HCT116 (cell line): ENCODE measurements at regions not wholly inside any gene's neighbourhood (a gene's known extent, or its start where the extent isn't known, plus 50 kb on each side); places are given as distances from the start of the nearest gene placed in this dataset.

Experiments used
- ATAC-seq: fragments of 200-7000 bp; cut with Tn5 transposase; 2 replicates; pipeline ENCODE4 v1.9.1; 2020; ENCODE audit warnings: mild to moderate bottlenecking, moderate library complexity
- BruUV-seq: library from RNA; stranded (reverse); fragments of 400-500 nt; replicated peaks from 2 replicates; lab custom pipeline; 2021; lab: Mats Ljungman, UMichigan
- CTCF ChIA-PET: fragments of 300-600 bp; sonication (Branson Sonifier 250); formaldehyde crosslinking; loops from one replicate; lab custom pipeline; 2021; ENCODE audit warnings: antibody characterized with exemption; lab: Charles Lee
- POLR2A ChIA-PET: fragments of 300-600, 350-600 bp; sonication (Branson Sonifier 250); formaldehyde crosslinking; loops from one replicate; lab custom pipeline; 2021; ENCODE audit warnings: antibody characterized with exemption; lab: Charles Lee
- RAD21 ChIA-PET, 2 experiments: fragments of 300-600 bp; sonication (Branson Sonifier 250); formaldehyde crosslinking; loops; one replicate each; lab custom pipeline; 2023; ENCODE audit warnings: low total read pairs in 2 of 2; ENCODE audit not compliant: uncharacterized antibody in 2 of 2, unreplicated experiment in 2 of 2, low non-redundant PET in 1 of 2; lab: Charles Lee
- DNase-seq: peaks from one replicate; pipeline ENCODE4 v3.0.0-alpha.2; 2010; ENCODE audit warnings: low read depth, low spot score
- H2AFZ ChIP-seq: fragments of 200-600 bp; shearing (Covaris generic), sonication (generic); 2 replicates; pipeline ENCODE4 v1.6.1; 2017; ENCODE audit warnings: low read depth, mixed run types, mixed read lengths, antibody characterized with exemption, low read length; ENCODE audit not compliant: poor library complexity, severe bottlenecking
- H3K27ac ChIP-seq: 2 replicates; pipeline ENCODE4 v1.5.1; 2012; ENCODE audit warnings: low read depth, low read length
- H3K27me3 ChIP-seq: fragments of 200-600 bp; sonication (generic); 2 replicates; pipeline ENCODE4 v1.6.1; 2016; ENCODE audit warnings: mixed run types, low read length, mixed read lengths; ENCODE audit not compliant: insufficient read depth
- H3K36me3 ChIP-seq, 2 experiments: fragments of 200-500 bp in 1 of 2; fragments of 200-600 bp in 1 of 2; sonication (Bioruptor generic) in 1 of 2; sonication (generic) in 1 of 2; 2 replicates each; pipeline versions ENCODE4 v1.5.1 to v1.6.1; 2014 to 2016; ENCODE audit warnings: low read length in 2 of 2, inconsistent platforms in 1 of 2, mixed read lengths in 1 of 2, mixed run types in 1 of 2; ENCODE audit not compliant: insufficient read depth in 2 of 2, control insufficient read depth in 1 of 2
- H3K4me1 ChIP-seq, 2 experiments: fragments of 200-600 bp in 1 of 2; sonication (generic) in 1 of 2; 2 replicates each; pipeline versions ENCODE4 v1.5.1 to v1.6.1; 2012 to 2017; ENCODE audit warnings: low read length in 2 of 2, inconsistent platforms in 1 of 2, mild to moderate bottlenecking in 1 of 2, mixed read lengths in 1 of 2, mixed run types in 1 of 2, moderate library complexity in 1 of 2; ENCODE audit not compliant: insufficient read depth in 2 of 2, control insufficient read depth in 1 of 2
- H3K4me2 ChIP-seq: fragments of 200-600 bp; sonication (generic); 2 replicates; pipeline ENCODE4 v1.6.1; 2017; ENCODE audit warnings: mixed run types, low read length, mixed read lengths
- H3K4me3 ChIP-seq, 2 experiments: fragments of 200-600 bp in 1 of 2; sonication (generic) in 1 of 2; replicated peaks in 1 of 2; 2 replicates each; pipeline ENCODE4 v1.5.1; 2011 to 2016; ENCODE audit warnings: low read length in 2 of 2, control low read depth in 1 of 2, low read depth in 1 of 2, mild to moderate bottlenecking in 1 of 2, mixed read lengths in 1 of 2, mixed run types in 1 of 2
- H3K79me2 ChIP-seq: fragments of 200-600 bp; sonication (generic); 2 replicates; pipeline ENCODE4 v1.6.1; 2017; ENCODE audit warnings: mild to moderate bottlenecking, mixed run types, low read length, moderate library complexity, mixed read lengths; ENCODE audit not compliant: insufficient read depth
- H3K9ac ChIP-seq: fragments of 200-600 bp; sonication (generic); 2 replicates; pipeline ENCODE4 v1.6.1; 2016; ENCODE audit warnings: low read length, mixed read lengths
- H3K9me2 ChIP-seq: fragments of 200-600 bp; sonication (generic), shearing (Covaris generic); 2 replicates; pipeline ENCODE4 v1.6.1; 2017; ENCODE audit warnings: mixed run types, mild to moderate bottlenecking, moderate library complexity; ENCODE audit not compliant: insufficient read depth
- H3K9me3 ChIP-seq, 2 experiments: fragments of 200-500 bp in 1 of 2; fragments of 200-600 bp in 1 of 2; sonication (Bioruptor generic) in 1 of 2; sonication (generic) in 1 of 2; 2 replicates each; pipeline ENCODE4 v1.6.1; 2014 to 2017; ENCODE audit warnings: low read length in 2 of 2, mixed read lengths in 2 of 2, inconsistent platforms in 1 of 2, low read depth in 1 of 2, mild to moderate bottlenecking in 1 of 2, mixed run types in 1 of 2, moderate library complexity in 1 of 2; ENCODE audit not compliant: control insufficient read depth in 1 of 2, insufficient read depth in 1 of 2
- H4K20me1 ChIP-seq: fragments of 200-600 bp; sonication (generic), shearing (Covaris generic); 2 replicates; pipeline ENCODE4 v1.6.1; 2017; ENCODE audit warnings: mixed run types, mild to moderate bottlenecking, moderate library complexity; ENCODE audit not compliant: insufficient read depth
- CBX3 ChIP-seq: IDR thresholded peaks from 2 replicates; pipeline ENCODE4 v1.6.1; 2012; ENCODE audit warnings: low read depth
- CEBPB ChIP-seq: IDR thresholded peaks from 2 replicates; pipeline ENCODE4 v1.6.1; 2012; ENCODE audit warnings: low read depth
- EGR1 ChIP-seq: IDR thresholded peaks from 2 replicates; pipeline ENCODE4 v1.6.1; 2012; ENCODE audit warnings: low read depth
- ELF1 ChIP-seq: IDR thresholded peaks from 2 replicates; pipeline ENCODE4 v1.6.1; 2012; ENCODE audit warnings: low read depth, borderline replicate concordance
- EZH2phosphoT487 ChIP-seq: fragments of 200-600 bp; IDR thresholded peaks from 2 replicates; pipeline ENCODE4 v1.6.1; 2018; ENCODE audit warnings: antibody characterized with exemption, borderline replicate concordance
- JUND ChIP-seq: IDR thresholded peaks from 2 replicates; pipeline ENCODE4 v1.6.1; 2012
- POLR2A ChIP-seq: IDR thresholded peaks from 2 replicates; pipeline ENCODE4 v1.7.0; 2011; ENCODE audit warnings: borderline replicate concordance; ENCODE audit not compliant: insufficient read depth, insufficient read length; ENCODE audit errors: extremely low read depth
- POLR2AphosphoS5 ChIP-seq: IDR thresholded peaks from 2 replicates; pipeline ENCODE4 v1.6.1; 2011; ENCODE audit warnings: mild to moderate bottlenecking, low read depth, low read length, moderate library complexity
- RAD21 ChIP-seq: IDR thresholded peaks from 2 replicates; pipeline ENCODE4 v1.6.1; 2012; ENCODE audit warnings: low read depth, mild to moderate bottlenecking
- SP1 ChIP-seq: IDR thresholded peaks from 2 replicates; pipeline ENCODE4 v1.6.1; 2012; ENCODE audit warnings: low read depth
- TCF7L2 ChIP-seq: IDR thresholded peaks from 2 replicates; pipeline ENCODE4 v1.7.0; 2011; ENCODE audit warnings: borderline replicate concordance, inconsistent platforms; ENCODE audit not compliant: insufficient read depth, insufficient read length; ENCODE audit errors: extremely low read depth
- YY1 ChIP-seq: IDR thresholded peaks from 2 replicates; pipeline ENCODE4 v1.6.1; 2011; ENCODE audit warnings: low read length, low read depth, moderate library complexity, mild to moderate bottlenecking; ENCODE audit not compliant: insufficient replicate concordance; ENCODE audit errors: extremely low read depth
- ZFX ChIP-seq: fragments of 450-650 bp; IDR thresholded peaks from 2 replicates; pipeline ENCODE4 v1.6.1; 2017
- ZNF274 ChIP-seq: fragments of 200-500 bp; sonication (Bioruptor generic); IDR thresholded peaks from 2 replicates; pipeline ENCODE4 v1.6.1; 2014; ENCODE audit warnings: mild to moderate bottlenecking, low read depth, low read length, inconsistent platforms
- intact Hi-C: fragments of 100-400 bp; cut with micrococcal nuclease; formaldehyde crosslinking; loops from 2 replicates; pipeline ENCODE4 v1.10.0; 2022
- TF ChIP-seq, protein P1 (sequence below): IDR thresholded peaks from 2 replicates; pipeline ENCODE4 v1.6.1; 2012
- TF ChIP-seq, protein P2 (sequence below): IDR thresholded peaks from 2 replicates; pipeline ENCODE4 v1.6.1; 2012
- TF ChIP-seq, protein P3 (sequence below): IDR thresholded peaks from 2 replicates; pipeline ENCODE4 v1.6.1; 2012; ENCODE audit warnings: low read depth
- TF ChIP-seq, protein P4 (sequence below): IDR thresholded peaks from 2 replicates; pipeline ENCODE4 v1.6.1; 2011; ENCODE audit warnings: mild to moderate bottlenecking, low read length, moderate library complexity; ENCODE audit not compliant: insufficient replicate concordance; ENCODE audit errors: extremely low read depth

DNA sequence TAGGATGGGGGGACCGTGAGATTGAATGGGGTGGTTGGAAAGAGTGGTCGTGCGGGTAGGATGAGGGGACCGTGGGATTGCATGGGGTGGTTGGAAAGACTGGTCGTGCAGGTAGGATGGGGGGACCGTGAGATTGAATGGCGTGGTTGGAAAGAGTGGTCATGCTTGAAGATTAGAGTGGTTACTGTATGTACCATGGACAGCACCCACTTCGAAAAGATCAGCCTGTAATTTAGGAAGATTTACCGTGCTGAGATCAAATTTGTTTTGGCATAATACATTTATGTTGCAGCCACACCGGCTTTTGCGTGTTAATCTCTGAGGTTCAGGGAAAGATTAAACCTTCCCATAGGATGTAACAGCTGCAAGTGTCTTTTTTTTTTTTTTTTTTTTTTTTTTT is 495.2 kb upstream of the ADARB2 start:
- POLR2A ChIA-PET, result no interaction called here
- ATAC-seq, result no peak
- no TSS peak for BruUV-seq

More for the DNA sequence above, 495.2 kb upstream of the ADARB2 start:
- Histone ChIP-seq H4K20me1 (no peaks in the 10 kb centered on the region), H3K27me3 (no peaks in the 10 kb centered on the region), H3K4me3 (no peak overlapping the region), H3K9me3 (peaks cover 5% of the 10 kb centered on the region in 2 experiments; a peak in 2 of 4 replicates), H3K4me1 (no peaks in the 10 kb centered on the region), H3K79me2 (no peaks in the 10 kb centered on the region), H2AFZ (no peak overlapping the region), H3K9ac (no peak overlapping the region), H3K4me2 (no peak overlapping the region), H3K36me3 (no peaks in the 10 kb centered on the region), H3K9me2 (no peaks in the 10 kb centered on the region), H3K27ac (no peak overlapping the region)
- RAD21 ChIA-PET, result no interaction called here
- no peak for TF ChIP-seq EZH2phosphoT487
- no peak for TF ChIP-seq SP1
- no peak for TF ChIP-seq POLR2AphosphoS5
- TF ChIP-seq RAD21, result no peak
- TF ChIP-seq, protein P1, sequence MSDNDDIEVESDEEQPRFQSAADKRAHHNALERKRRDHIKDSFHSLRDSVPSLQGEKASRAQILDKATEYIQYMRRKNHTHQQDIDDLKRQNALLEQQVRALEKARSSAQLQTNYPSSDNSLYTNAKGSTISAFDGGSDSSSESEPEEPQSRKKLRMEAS, result no peak
- TF ChIP-seq CBX3, result no peak
- no peak for TF ChIP-seq TCF7L2
- TF ChIP-seq ELF1, result no peak
- TF ChIP-seq, protein P2, sequence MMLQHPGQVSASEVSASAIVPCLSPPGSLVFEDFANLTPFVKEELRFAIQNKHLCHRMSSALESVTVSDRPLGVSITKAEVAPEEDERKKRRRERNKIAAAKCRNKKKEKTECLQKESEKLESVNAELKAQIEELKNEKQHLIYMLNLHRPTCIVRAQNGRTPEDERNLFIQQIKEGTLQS, result no peak
- no peak for TF ChIP-seq YY1
- TF ChIP-seq, protein P3, sequence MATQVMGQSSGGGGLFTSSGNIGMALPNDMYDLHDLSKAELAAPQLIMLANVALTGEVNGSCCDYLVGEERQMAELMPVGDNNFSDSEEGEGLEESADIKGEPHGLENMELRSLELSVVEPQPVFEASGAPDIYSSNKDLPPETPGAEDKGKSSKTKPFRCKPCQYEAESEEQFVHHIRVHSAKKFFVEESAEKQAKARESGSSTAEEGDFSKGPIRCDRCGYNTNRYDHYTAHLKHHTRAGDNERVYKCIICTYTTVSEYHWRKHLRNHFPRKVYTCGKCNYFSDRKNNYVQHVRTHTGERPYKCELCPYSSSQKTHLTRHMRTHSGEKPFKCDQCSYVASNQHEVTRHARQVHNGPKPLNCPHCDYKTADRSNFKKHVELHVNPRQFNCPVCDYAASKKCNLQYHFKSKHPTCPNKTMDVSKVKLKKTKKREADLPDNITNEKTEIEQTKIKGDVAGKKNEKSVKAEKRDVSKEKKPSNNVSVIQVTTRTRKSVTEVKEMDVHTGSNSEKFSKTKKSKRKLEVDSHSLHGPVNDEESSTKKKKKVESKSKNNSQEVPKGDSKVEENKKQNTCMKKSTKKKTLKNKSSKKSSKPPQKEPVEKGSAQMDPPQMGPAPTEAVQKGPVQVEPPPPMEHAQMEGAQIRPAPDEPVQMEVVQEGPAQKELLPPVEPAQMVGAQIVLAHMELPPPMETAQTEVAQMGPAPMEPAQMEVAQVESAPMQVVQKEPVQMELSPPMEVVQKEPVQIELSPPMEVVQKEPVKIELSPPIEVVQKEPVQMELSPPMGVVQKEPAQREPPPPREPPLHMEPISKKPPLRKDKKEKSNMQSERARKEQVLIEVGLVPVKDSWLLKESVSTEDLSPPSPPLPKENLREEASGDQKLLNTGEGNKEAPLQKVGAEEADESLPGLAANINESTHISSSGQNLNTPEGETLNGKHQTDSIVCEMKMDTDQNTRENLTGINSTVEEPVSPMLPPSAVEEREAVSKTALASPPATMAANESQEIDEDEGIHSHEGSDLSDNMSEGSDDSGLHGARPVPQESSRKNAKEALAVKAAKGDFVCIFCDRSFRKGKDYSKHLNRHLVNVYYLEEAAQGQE, result no peak
- TF ChIP-seq JUND, result no peak
- TF ChIP-seq, protein P4, sequence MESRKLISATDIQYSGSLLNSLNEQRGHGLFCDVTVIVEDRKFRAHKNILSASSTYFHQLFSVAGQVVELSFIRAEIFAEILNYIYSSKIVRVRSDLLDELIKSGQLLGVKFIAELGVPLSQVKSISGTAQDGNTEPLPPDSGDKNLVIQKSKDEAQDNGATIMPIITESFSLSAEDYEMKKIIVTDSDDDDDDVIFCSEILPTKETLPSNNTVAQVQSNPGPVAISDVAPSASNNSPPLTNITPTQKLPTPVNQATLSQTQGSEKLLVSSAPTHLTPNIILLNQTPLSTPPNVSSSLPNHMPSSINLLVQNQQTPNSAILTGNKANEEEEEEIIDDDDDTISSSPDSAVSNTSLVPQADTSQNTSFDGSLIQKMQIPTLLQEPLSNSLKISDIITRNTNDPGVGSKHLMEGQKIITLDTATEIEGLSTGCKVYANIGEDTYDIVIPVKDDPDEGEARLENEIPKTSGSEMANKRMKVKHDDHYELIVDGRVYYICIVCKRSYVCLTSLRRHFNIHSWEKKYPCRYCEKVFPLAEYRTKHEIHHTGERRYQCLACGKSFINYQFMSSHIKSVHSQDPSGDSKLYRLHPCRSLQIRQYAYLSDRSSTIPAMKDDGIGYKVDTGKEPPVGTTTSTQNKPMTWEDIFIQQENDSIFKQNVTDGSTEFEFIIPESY, result no peak
- no peak for TF ChIP-seq CEBPB
- TF ChIP-seq EGR1, result no peak
- no peak for TF ChIP-seq POLR2A
- TF ChIP-seq ZFX, result no peak
- TF ChIP-seq ZNF274, result no peak
- CTCF ChIA-PET, result no interaction called here
- intact Hi-C loops, result no loop called here
- DNase-seq, result no peak
